Astrocyte of the cerebellum (primary cell): ENCODE measurements at regions not wholly inside any gene's neighbourhood (a gene's known extent, or its start where the extent isn't known, plus 50 kb on each side); places are given as distances from the start of the nearest gene placed in this dataset.

Experiments used
- DNase-seq: peaks from one replicate; pipeline ENCODE4 v3.0.0-alpha.2; 2011; ENCODE audit warnings: low read depth
- H3K4me3 ChIP-seq: 2 replicates; pipeline ENCODE4 v1.5.1; 2011; ENCODE audit warnings: mild to moderate bottlenecking, low read depth, low read length, moderate library complexity
- CTCF ChIP-seq: IDR thresholded peaks from 2 replicates; pipeline ENCODE4 v1.5.1; 2012; ENCODE audit warnings: low read length, low read depth, moderate library complexity, mild to moderate bottlenecking; ENCODE audit errors: missing control alignments
- in situ Hi-C: cut with HindIII; loops from 2 replicates; pipeline ENCODE4 v1.10.0; 2017; ENCODE audit warnings: low sequenced_read_pairs

DNA sequence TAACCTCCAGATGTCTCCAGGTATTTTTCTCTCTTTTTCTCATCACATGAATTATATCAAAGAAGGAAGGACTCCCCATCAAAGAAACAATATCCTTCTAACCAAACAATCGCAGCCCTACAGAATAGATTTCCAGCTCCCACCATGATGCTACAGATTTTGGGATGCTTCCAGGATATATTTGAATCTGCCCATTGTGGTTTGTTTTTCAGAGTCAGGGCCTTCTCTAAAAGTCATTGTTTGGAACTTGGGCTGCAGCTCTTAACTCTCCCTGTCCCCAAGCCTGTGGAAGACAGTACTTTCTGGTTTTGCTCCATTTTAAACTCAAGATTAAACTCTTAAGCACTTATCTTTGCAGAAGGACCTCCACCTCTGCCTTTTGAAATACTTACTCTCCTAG is 223.2 kb downstream of the PMAIP1 start:
- no peak for DNase-seq
- in situ Hi-C loops, result no loop called here
- no peak overlapping the region for H3K4me3 ChIP-seq
- no peak for TF ChIP-seq CTCF

DNA sequence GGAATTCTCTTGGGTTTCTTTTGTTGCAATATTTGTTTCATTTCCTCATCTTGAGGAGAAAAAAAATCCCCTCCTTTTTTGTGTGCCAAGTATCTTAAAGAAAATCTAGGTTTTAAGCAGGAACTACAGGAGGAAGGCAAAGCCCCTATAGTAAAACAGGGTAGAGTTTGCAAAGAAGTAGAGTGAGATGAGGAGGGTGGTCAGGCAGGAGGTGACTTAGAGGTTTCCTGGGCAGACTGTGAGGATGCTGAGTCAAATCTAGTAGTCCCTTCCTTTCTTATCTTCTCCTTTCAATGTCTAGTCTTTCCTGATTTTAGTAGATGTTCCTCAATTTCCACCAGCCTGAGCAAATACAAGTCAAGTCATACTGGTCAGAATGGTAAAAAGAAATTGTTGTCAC is 222.5 kb downstream of the PMAIP1 start:
- DNase-seq, result no peak
- no peak for TF ChIP-seq CTCF
- in situ Hi-C loops, result no loop called here
- no peak overlapping the region for H3K4me3 ChIP-seq

- TF ChIP-seq CTCF, result no peak
- in situ Hi-C loops, result no loop called here
- no peak for DNase-seq
Observed at GRCh38 chr18:60120231-60120750, 220.5 kb downstream of the PMAIP1 start.

DNA sequence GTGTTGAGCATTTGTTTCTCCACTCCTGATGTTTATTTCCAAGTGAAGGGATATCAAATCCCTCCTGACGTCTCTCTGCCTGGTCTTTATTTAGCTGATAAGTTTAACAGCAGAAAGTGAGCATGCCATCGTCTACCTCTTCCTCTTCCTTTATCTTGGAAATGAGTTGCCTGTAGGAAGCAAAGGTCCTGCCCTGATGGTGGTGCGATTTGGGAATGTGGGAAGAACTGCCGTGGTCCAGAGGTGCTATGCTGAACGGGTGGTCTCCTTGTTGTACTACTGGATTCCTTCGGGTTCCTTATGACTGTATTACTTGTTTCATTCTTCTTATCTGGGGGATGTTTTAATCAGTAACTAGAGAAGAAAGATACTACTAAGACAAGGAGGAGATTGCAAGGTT is 217.5 kb downstream of the PMAIP1 start:
- no peak for TF ChIP-seq CTCF
- no peak for DNase-seq
- in situ Hi-C loops, result no loop called here
- H3K4me3 ChIP-seq, result no peak overlapping the region

More at GRCh38 chr18:60120231-60120750, 220.5 kb downstream of the PMAIP1 start:
- no peak overlapping the region for H3K4me3 ChIP-seq

GRCh38 chr18:60113396-60113795 is 213.6 kb downstream of the PMAIP1 start:
- no peak for TF ChIP-seq CTCF
- DNase-seq, result no peak
- in situ Hi-C loops, result no loop called here
- no peak overlapping the region for H3K4me3 ChIP-seq

- TF ChIP-seq CTCF, result no peak
- in situ Hi-C loops, result no loop called here
- no peak overlapping the region for H3K4me3 ChIP-seq
- DNase-seq, result no peak
Observed at GRCh38 chr18:60112369-60112768, 212.6 kb downstream of the PMAIP1 start.

DNA sequence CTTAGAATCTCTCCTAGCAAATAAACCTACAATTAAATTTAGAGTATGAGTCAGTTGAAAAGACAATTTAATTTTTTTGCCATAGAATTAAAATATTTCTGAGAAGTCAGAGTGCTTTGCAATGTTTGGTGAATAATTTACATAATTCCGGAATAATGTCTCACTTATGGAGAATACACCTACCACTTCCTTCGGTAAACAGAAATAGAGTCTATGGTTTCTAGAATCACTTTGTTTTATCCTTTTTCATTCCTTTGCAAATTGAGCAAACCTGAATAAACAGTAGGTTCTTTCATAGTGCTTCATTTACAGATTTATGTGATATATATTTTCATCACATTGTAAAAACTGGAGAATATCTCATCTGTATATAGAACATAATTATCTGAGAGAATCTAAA is 211.7 kb downstream of the PMAIP1 start:
- TF ChIP-seq CTCF, result no peak
- in situ Hi-C loops, result no loop called here
- H3K4me3 ChIP-seq, result no peak overlapping the region
- no peak for DNase-seq
